NB4 (cell line): ENCODE measurements at regions not wholly inside any gene's neighbourhood (a gene's known extent, or its start where the extent isn't known, plus 50 kb on each side); places are given as distances from the start of the nearest gene placed in this dataset.
A peak's percentile ranks its signal among the peaks of the same experiment; 100 is the strongest.

ENCODE experiments used
- DNase-seq: peaks from one replicate; pipeline ENCODE4 v3.0.0; 2010; ENCODE audit warnings: low read depth
- H3K4me3 ChIP-seq: one replicate; pipeline ENCODE4 v1.5.1; 2011; ENCODE audit warnings: mild to moderate bottlenecking, low read depth, low read length, moderate library complexity
- CTCF ChIP-seq: IDR thresholded peaks from one replicate; pipeline ENCODE4 v1.5.1; 2012; ENCODE audit warnings: low read depth, low read length
- MAX ChIP-seq: IDR thresholded peaks from 2 replicates; pipeline ENCODE4 v1.6.1; 2011; ENCODE audit warnings: low read depth, low read length
- MYC ChIP-seq: IDR thresholded peaks from 2 replicates; pipeline ENCODE4 v1.6.1; 2011; ENCODE audit warnings: low read depth, low read length
- POLR2A ChIP-seq: IDR thresholded peaks from 2 replicates; pipeline ENCODE4 v1.6.1; 2011; ENCODE audit warnings: mild to moderate bottlenecking; ENCODE audit not compliant: insufficient read length; ENCODE audit errors: extremely low read depth

- no peak for TF ChIP-seq POLR2A
- TF ChIP-seq MYC = no peak
- TF ChIP-seq CTCF = no peak
- TF ChIP-seq MAX = no peak
- DNase-seq = peak; percentile 9
- no peak overlapping the region for H3K4me3 ChIP-seq
Measured at GRCh38 chr10:33612551-33612950, 278.1 kb upstream of the NRP1 start.

- TF ChIP-seq CTCF = no peak
- TF ChIP-seq MAX = no peak
- no peak for TF ChIP-seq MYC
- no peak for TF ChIP-seq POLR2A
- H3K4me3 ChIP-seq = no peak overlapping the region
- no peak for DNase-seq
Measured at GRCh38 chr10:33612116-33612515, 277.6 kb upstream of the NRP1 start.

GRCh38 chr10:33611423-33611822 is 277.0 kb upstream of the NRP1 start:
- TF ChIP-seq POLR2A (no peak), CTCF (no peak), MAX (no peak), MYC (no peak)
- DNase-seq = no peak
- H3K4me3 ChIP-seq = no peak overlapping the region

GRCh38 chr10:33609546-33609945 is 275.1 kb upstream of the NRP1 start:
- TF ChIP-seq MAX (no peak), MYC (no peak), CTCF (no peak), POLR2A (no peak)
- DNase-seq = no peak
- H3K4me3 ChIP-seq = no peak overlapping the region

- DNase-seq = no peak
- no peak for TF ChIP-seq POLR2A
- no peak for TF ChIP-seq MAX
- TF ChIP-seq CTCF = no peak
- no peak for TF ChIP-seq MYC
- H3K4me3 ChIP-seq = no peak overlapping the region
Measured at GRCh38 chr10:33602278-33602677, 267.8 kb upstream of the NRP1 start.

GRCh38 chr10:33600381-33600780 is 265.9 kb upstream of the NRP1 start:
- DNase-seq = no peak
- no peak overlapping the region for H3K4me3 ChIP-seq
- TF ChIP-seq MYC (no peak), CTCF (no peak)
